Panc1 (cell line): ENCODE measurements at regions not wholly inside any gene's neighbourhood (a gene's known extent, or its start where the extent isn't known, plus 50 kb on each side); places are given as distances from the start of the nearest gene placed in this dataset.

ENCODE experiments used
- ATAC-seq: fragments of 200-7000 bp; cut with Tn5 transposase; 2 replicates; pipeline ENCODE4 v1.9.1; 2020; ENCODE audit warnings: mild to moderate bottlenecking, moderate library complexity
- BruUV-seq: library from RNA; stranded (reverse); fragments of 400-500 nt; replicated peaks from 2 replicates; lab custom pipeline; 2021; lab: Mats Ljungman, UMichigan
- CTCF ChIA-PET: fragments of 300-600 bp; sonication (Branson Sonifier 250); formaldehyde crosslinking; loops from one replicate; lab custom pipeline; 2022; ENCODE audit warnings: antibody characterized with exemption; lab: Charles Lee
- POLR2A ChIA-PET: fragments of 300-600 bp; sonication (Branson Sonifier 250); formaldehyde crosslinking; loops from one replicate; lab custom pipeline; 2022; ENCODE audit warnings: antibody characterized with exemption; lab: Charles Lee
- DNase-seq: peaks from one replicate; pipeline ENCODE4 v3.0.0-alpha.2; 2010; ENCODE audit warnings: low read depth, low spot score
- H3K27ac ChIP-seq: 2 replicates; pipeline ENCODE4 v1.5.1; 2011; ENCODE audit warnings: mild to moderate bottlenecking, low read length, inconsistent platforms
- H3K27me3 ChIP-seq: fragments of 200-500 bp; sonication (Bioruptor generic); 2 replicates; pipeline ENCODE4 v1.6.0; 2014; ENCODE audit warnings: low read length, inconsistent platforms; ENCODE audit not compliant: control insufficient read depth, insufficient read depth
- H3K36me3 ChIP-seq: fragments of 200-500 bp; sonication (Bioruptor generic); 2 replicates; pipeline ENCODE4 v1.5.1; 2014; ENCODE audit warnings: inconsistent platforms, mild to moderate bottlenecking, low read length, moderate library complexity; ENCODE audit not compliant: control insufficient read depth, insufficient read depth
- H3K4me1 ChIP-seq: 2 replicates; pipeline ENCODE4 v1.5.1; 2011; ENCODE audit warnings: inconsistent platforms, mild to moderate bottlenecking, low read length, moderate library complexity; ENCODE audit not compliant: control insufficient read depth, insufficient read depth
- H3K4me3 ChIP-seq, 2 experiments: 2 replicates each; pipeline ENCODE4 v1.5.1; 2011 to 2012; ENCODE audit warnings: low read depth in 2 of 2, low read length in 2 of 2, mild to moderate bottlenecking in 2 of 2, inconsistent platforms in 1 of 2, moderate library complexity in 1 of 2
- H3K9me3 ChIP-seq: fragments of 200-500 bp; sonication (Bioruptor generic); 2 replicates; pipeline ENCODE4 v1.5.1; 2014; ENCODE audit warnings: low read depth, mild to moderate bottlenecking, inconsistent platforms, low read length, moderate library complexity; ENCODE audit not compliant: control insufficient read depth, insufficient read depth
- CTCF ChIP-seq: fragments of 450-650 bp; IDR thresholded peaks from 2 replicates; pipeline ENCODE4 v1.5.1; 2017; ENCODE audit warnings: mild to moderate bottlenecking
- POLR2AphosphoS5 ChIP-seq: IDR thresholded peaks from 2 replicates; pipeline ENCODE4 v1.6.1; 2012; ENCODE audit warnings: mild to moderate bottlenecking, low read depth, low read length, moderate library complexity
- REST ChIP-seq, 2 experiments: IDR thresholded peaks; 2 replicates each; pipeline ENCODE4 v1.6.1; 2011 to 2012; ENCODE audit warnings: low read depth in 2 of 2, control low read depth in 1 of 2, low read length in 1 of 2, mild to moderate bottlenecking in 1 of 2, moderate library complexity in 1 of 2; ENCODE audit not compliant: insufficient read depth in 1 of 2
- SIN3A ChIP-seq: IDR thresholded peaks from 2 replicates; pipeline ENCODE4 v1.6.1; 2012; ENCODE audit warnings: low read depth, mild to moderate bottlenecking, low read length, moderate library complexity, borderline replicate concordance; ENCODE audit not compliant: insufficient read depth
- TCF7L2 ChIP-seq: IDR thresholded peaks from 2 replicates; pipeline ENCODE4 v1.6.1; 2011; ENCODE audit warnings: mild to moderate bottlenecking, low read depth, low read length, inconsistent platforms
- in situ Hi-C: cut with HindIII; loops from 2 replicates; pipeline ENCODE4 v1.10.0; 2016; ENCODE audit warnings: low sequenced_read_pairs, low pct_unique_long_range_greater_than_20kb
- intact Hi-C: fragments of 100-400 bp; cut with micrococcal nuclease; formaldehyde crosslinking; loops from one replicate; pipeline ENCODE4 v1.10.0; 2022; ENCODE audit not compliant: unreplicated experiment

- intact Hi-C loops, result no loop called here
- ChIA-PET POLR2A (no interaction called here), CTCF (no interaction called here)
- in situ Hi-C loops, result no loop called here
- H3K27ac ChIP-seq, result no peak overlapping the region
- no peaks in the 10 kb centered on the region for H3K4me1 ChIP-seq
- no peak overlapping the region for H3K4me3 ChIP-seq
- no peaks in the 10 kb centered on the region for H3K36me3 ChIP-seq
- H3K9me3 ChIP-seq, result no peaks in the 10 kb centered on the region
- ATAC-seq, result no peak
- DNase-seq, result no peak
- H3K27me3 ChIP-seq, result no peaks in the 10 kb centered on the region
- no TSS peak for BruUV-seq
- no peak for TF ChIP-seq SIN3A
- no peak for TF ChIP-seq POLR2AphosphoS5
- TF ChIP-seq TCF7L2, result no peak
- TF ChIP-seq REST (IDR thresholded peaks at IDR 0.05; ENCODE audit: insufficient read depth in 1 of 2, low read depth in 2 of 2, low read length in 1 of 2), result no peak
- TF ChIP-seq CTCF, result no peak
Measured at GRCh38 chr2:129175051-129175450, 804.4 kb upstream of the RAB6C start.

DNA sequence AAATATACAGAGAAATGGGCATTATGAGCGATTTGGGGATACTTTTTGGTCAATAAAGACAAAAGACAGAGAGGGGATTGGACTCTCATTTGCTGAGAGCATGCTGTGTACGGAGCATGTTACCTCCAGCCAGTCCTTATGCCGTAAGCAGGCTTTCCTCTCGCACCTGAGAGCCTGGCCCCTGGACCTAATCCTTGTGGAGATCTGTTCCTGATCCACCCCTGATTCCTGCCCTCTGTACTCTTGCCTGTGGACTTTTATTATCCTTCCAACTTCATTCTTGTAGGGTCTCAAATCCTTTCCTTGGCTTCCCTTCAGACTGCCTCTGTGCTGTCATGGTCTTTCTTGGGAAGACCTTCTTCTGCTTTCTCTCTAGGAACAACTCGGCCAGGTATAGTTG lies 803.1 kb upstream of the RAB6C start:
- ChIA-PET POLR2A (no interaction called here), CTCF (no interaction called here)
- ATAC-seq, result no peak

GRCh38 chr2:129178356-129178755 lies 801.1 kb upstream of the RAB6C start:
- CTCF ChIA-PET, result no interaction called here
- Histone ChIP-seq H3K4me3 (no peak overlapping the region), H3K4me1 (no peaks in the 10 kb centered on the region), H3K36me3 (no peaks in the 10 kb centered on the region), H3K9me3 (no peaks in the 10 kb centered on the region), H3K27ac (no peak overlapping the region), H3K27me3 (no peaks in the 10 kb centered on the region)
- POLR2A ChIA-PET, result no interaction called here
- ATAC-seq (no peak), DNase-seq (no peak)
- BruUV-seq, result no TSS peak
- in situ Hi-C loops, result no loop called here
- intact Hi-C loops, result no loop called here
- no peak for TF ChIP-seq REST (IDR thresholded peaks at IDR 0.05; ENCODE audit: insufficient read depth in 1 of 2, low read depth in 2 of 2, low read length in 1 of 2)
- TF ChIP-seq SIN3A, result no peak
- TF ChIP-seq POLR2AphosphoS5, result no peak
- TF ChIP-seq CTCF, result no peak
- TF ChIP-seq TCF7L2, result no peak

More for the DNA sequence above, 803.1 kb upstream of the RAB6C start:
- intact Hi-C loops (no loop called here), in situ Hi-C loops (no loop called here)
- Histone ChIP-seq H3K4me3 (no peak overlapping the region), H3K9me3 (no peaks in the 10 kb centered on the region), H3K4me1 (no peaks in the 10 kb centered on the region), H3K27ac (no peak overlapping the region), H3K27me3 (no peaks in the 10 kb centered on the region), H3K36me3 (no peaks in the 10 kb centered on the region)
- BruUV-seq, result no TSS peak
- no peak for TF ChIP-seq POLR2AphosphoS5
- DNase-seq, result no peak
